ENCODE measurements at regions not wholly inside any gene's neighbourhood (a gene's known extent, or its start where the extent isn't known, plus 50 kb on each side); places are given as distances from the start of the nearest gene placed in this dataset.

GRCh38 chr15:25514522-25514921 is 75.7 kb upstream of the UBE3A start:
- H3K27ac ChIP-seq: no peak overlapping the region
- 71 to 74% methylated on average over 9 of the region's 9 CpGs for WGBS, 2 donors
- no peaks in the 10 kb centered on the region for H3K4me1 ChIP-seq
- H3K36me3 ChIP-seq (replicated peaks in 1 of 2; ENCODE audit: insufficient read depth in 1 of 2, low read depth in 2 of 2): no peaks in the 10 kb centered on the region
- intact Hi-C loops (cut with DNase I): no loop called here
- H3K9me3 ChIP-seq: no peaks in the 10 kb centered on the region
- no peak for ATAC-seq
- no peak for DNase-seq
- H3K4me3 ChIP-seq: no peak overlapping the region
- H3K27me3 ChIP-seq: no peaks in the 10 kb centered on the region
- TF ChIP-seq POLR2A (IDR thresholded peaks at IDR 0.05) (no peak), CTCF (IDR thresholded peaks at IDR 0.05) (no peak)

- intact Hi-C loops (cut with DNase I): no loop called here
- H3K9me3 ChIP-seq: no peaks in the 10 kb centered on the region
- no peaks in the 10 kb centered on the region for H3K27me3 ChIP-seq
- H3K4me1 ChIP-seq: no peaks in the 10 kb centered on the region
- H3K27ac ChIP-seq: no peak overlapping the region
- ATAC-seq (no peak), DNase-seq (no peak)
- 59 to 68% methylated on average over 3 of the region's 3 CpGs for WGBS, 2 donors
- TF ChIP-seq POLR2A (IDR thresholded peaks at IDR 0.05) (no peak), CTCF (IDR thresholded peaks at IDR 0.05) (no peak)
- H3K4me3 ChIP-seq: no peak overlapping the region
- H3K36me3 ChIP-seq (replicated peaks in 1 of 2; ENCODE audit: insufficient read depth in 1 of 2, low read depth in 2 of 2): no peaks in the 10 kb centered on the region
Measured at GRCh38 chr15:25512957-25513356, 74.1 kb upstream of the UBE3A start.

GRCh38 chr15:25510146-25510545 is 71.3 kb upstream of the UBE3A start:
- ATAC-seq: no peak

DNA sequence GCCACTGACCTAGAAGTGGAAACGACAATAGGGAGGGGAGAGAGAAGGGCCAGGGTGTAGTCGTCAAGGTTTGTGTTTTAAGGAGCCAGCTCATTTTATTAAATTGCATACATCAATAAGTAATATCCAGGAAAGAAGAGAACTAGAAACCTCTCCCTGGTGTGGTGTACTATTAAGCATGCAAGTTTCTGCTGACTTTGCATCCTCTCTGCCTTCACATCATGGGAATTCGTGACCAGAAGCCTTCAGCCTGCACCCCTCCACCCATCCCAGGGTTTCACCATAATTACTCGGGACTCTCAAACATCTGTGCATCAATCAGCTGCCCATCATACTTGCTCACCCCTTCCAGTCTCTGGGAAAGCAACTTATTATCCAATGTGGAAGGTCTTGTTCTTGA is 70.9 kb upstream of the UBE3A start:
- Histone ChIP-seq H3K4me1 (no peaks in the 10 kb centered on the region), H3K4me3 (no peak overlapping the region), H3K36me3 (replicated peaks in 1 of 2; ENCODE audit: insufficient read depth in 1 of 2, low read depth in 2 of 2) (no peaks in the 10 kb centered on the region), H3K27me3 (no peaks in the 10 kb centered on the region), H3K27ac (no peak overlapping the region), H3K9me3 (no peaks in the 10 kb centered on the region)
- no peak for ATAC-seq
- DNase-seq: no peak
- intact Hi-C loops (cut with DNase I): no loop called here
- TF ChIP-seq POLR2A (IDR thresholded peaks at IDR 0.05) (no peak), CTCF (IDR thresholded peaks at IDR 0.05) (no peak)
- WGBS, 2 donors: 46 to 49% methylated on average over 4 of the region's 4 CpGs

More at GRCh38 chr15:25510146-25510545, 71.3 kb upstream of the UBE3A start:
- Histone ChIP-seq H3K9me3 (no peaks in the 10 kb centered on the region), H3K36me3 (replicated peaks in 1 of 2; ENCODE audit: insufficient read depth in 1 of 2, low read depth in 2 of 2) (no peaks in the 10 kb centered on the region), H3K27me3 (no peaks in the 10 kb centered on the region), H3K4me1 (no peaks in the 10 kb centered on the region), H3K4me3 (no peak overlapping the region), H3K27ac (no peak overlapping the region)
- TF ChIP-seq POLR2A (IDR thresholded peaks at IDR 0.05) (no peak), CTCF (IDR thresholded peaks at IDR 0.05) (no peak)
- 65 to 82% methylated on average over 4 of the region's 4 CpGs for WGBS, 2 donors
- DNase-seq: no peak
- intact Hi-C loops (cut with DNase I): no loop called here

GRCh38 chr15:25508369-25509002 is 69.7 kb upstream of the UBE3A start:
- Histone ChIP-seq H3K9me3 (no peaks in the 10 kb centered on the region), H3K36me3 (replicated peaks in 1 of 2; ENCODE audit: insufficient read depth in 1 of 2, low read depth in 2 of 2) (no peaks in the 10 kb centered on the region), H3K27me3 (no peaks in the 10 kb centered on the region), H3K4me1 (no peaks in the 10 kb centered on the region), H3K4me3 (no peak overlapping the region), H3K27ac (no peak overlapping the region)
- intact Hi-C loops (cut with DNase I): no loop called here
- DNase-seq (no peak), ATAC-seq (no peak)
- TF ChIP-seq POLR2A (IDR thresholded peaks at IDR 0.05): no peak
- TF ChIP-seq CTCF (IDR thresholded peaks at IDR 0.05): peak in 6 of 7 experiments; percentile 15 to 36 (median 28)
- 42 to 51% methylated on average over 3 of the region's 3 CpGs for WGBS, 2 donors

Measured in body of pancreas (tissue), 4 donors.